ENCODE measurements at regions not wholly inside any gene's neighbourhood (a gene's known extent, or its start where the extent isn't known, plus 50 kb on each side); places are given as distances from the start of the nearest gene placed in this dataset.

DNA sequence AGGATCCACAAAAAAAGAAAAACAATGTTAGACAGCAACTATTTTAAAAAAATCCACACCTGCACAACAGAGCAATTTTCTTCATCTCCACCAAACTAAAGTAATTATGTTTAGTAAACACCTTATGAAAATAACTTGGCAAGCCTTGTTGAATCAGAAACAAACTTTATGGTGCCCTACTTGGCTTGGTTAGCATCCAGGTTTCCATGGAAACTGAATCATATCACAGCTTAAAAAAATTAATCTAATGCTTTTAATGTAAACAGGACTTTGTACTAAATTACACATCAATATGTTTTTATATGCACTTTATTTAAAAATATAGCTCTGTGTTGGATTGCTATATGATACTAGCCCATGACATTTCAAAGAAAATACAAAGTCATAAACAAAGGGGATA lies 1882.4 kb downstream of the SUCLG1 start:
- Histone ChIP-seq H2AFZ (ENCODE audit: control insufficient read depth, low read depth, low read length) (no peak overlapping the region), H3K4me3 (no peak overlapping the region), H3K79me2 (ENCODE audit: control insufficient read depth, insufficient read depth, low read length) (no peaks in the 10 kb centered on the region), H3K9me3 (replicated peaks; ENCODE audit: control insufficient read depth, insufficient read depth, low read length) (no peaks in the 10 kb centered on the region), H3K9ac (ENCODE audit: control insufficient read depth, insufficient read depth, low read length) (no peak overlapping the region), H3K27ac (ENCODE audit: control insufficient read depth, insufficient read depth) (no peak overlapping the region), H3K4me1 (ENCODE audit: control insufficient read depth, insufficient read depth, low read length) (no peaks in the 10 kb centered on the region), H3K4me2 (ENCODE audit: control insufficient read depth, insufficient read depth) (no peak overlapping the region), H4K20me1 (ENCODE audit: control insufficient read depth, insufficient read depth) (no peaks in the 10 kb centered on the region), H3K36me3 (ENCODE audit: control insufficient read depth in 2 of 2, insufficient read depth in 2 of 2, low read length in 1 of 2) (no peaks in the 10 kb centered on the region), H3K27me3 (replicated peaks in 1 of 2; ENCODE audit: control insufficient read depth in 2 of 2, insufficient read depth in 2 of 2, low read length in 1 of 2) (no peaks in the 10 kb centered on the region)
- BruUV-seq (replicated peaks) = no TSS peak
- intact Hi-C loops (cut with micrococcal nuclease; ENCODE audit: unreplicated experiment) (no loop called here), in situ Hi-C loops (cut with MboI) (no loop called here)
- ChIA-PET SMC1A (ENCODE audit: uncharacterized antibody, unreplicated experiment) (interaction anchor here (0.9 to 1.3 kb wide), 2 partner anchors 11 to 37 kb away, joined by 3 read pairs; no protein-coding TSS in a partner anchor), CTCF (interaction anchor here (0.5 kb wide), 1 partner anchor 380 kb away, joined by 5 read pairs; no protein-coding TSS in a partner anchor), RAD21 (ENCODE audit: unreplicated experiment) (no interaction called here), POLR2A (no interaction called here)
- FAIRE-seq (no peak), DNase-seq (ENCODE audit: low read depth, low spot score) (no peak), ATAC-seq (no peak)
- TF ChIP-seq MXI1 (IDR thresholded peaks at IDR 0.05; ENCODE audit: low read depth, low read length) (no peak), CHD1 (IDR thresholded peaks at IDR 0.05; ENCODE audit: low read depth, low read length) (no peak), BMI1 (IDR thresholded peaks at IDR 0.05; ENCODE audit: borderline replicate concordance) (no peak), ZZZ3 (IDR thresholded peaks at IDR 0.05; ENCODE audit: control insufficient read depth, insufficient read length, low read depth) (no peak), SMAD1 (IDR thresholded peaks at IDR 0.05; ENCODE audit: low read depth, partially characterized antibody) (no peak), SP1 (IDR thresholded peaks at IDR 0.05; ENCODE audit: low read depth, low read length) (no peak), SUZ12 (IDR thresholded peaks at IDR 0.05; ENCODE audit: unreplicated experiment) (no peak), RBBP5 (conservative IDR thresholded peaks at IDR 0.05) (no peak), CREB1 (IDR thresholded peaks at IDR 0.05; ENCODE audit: low read depth) (no peak)
- TF ChIP-seq, protein P1, sequence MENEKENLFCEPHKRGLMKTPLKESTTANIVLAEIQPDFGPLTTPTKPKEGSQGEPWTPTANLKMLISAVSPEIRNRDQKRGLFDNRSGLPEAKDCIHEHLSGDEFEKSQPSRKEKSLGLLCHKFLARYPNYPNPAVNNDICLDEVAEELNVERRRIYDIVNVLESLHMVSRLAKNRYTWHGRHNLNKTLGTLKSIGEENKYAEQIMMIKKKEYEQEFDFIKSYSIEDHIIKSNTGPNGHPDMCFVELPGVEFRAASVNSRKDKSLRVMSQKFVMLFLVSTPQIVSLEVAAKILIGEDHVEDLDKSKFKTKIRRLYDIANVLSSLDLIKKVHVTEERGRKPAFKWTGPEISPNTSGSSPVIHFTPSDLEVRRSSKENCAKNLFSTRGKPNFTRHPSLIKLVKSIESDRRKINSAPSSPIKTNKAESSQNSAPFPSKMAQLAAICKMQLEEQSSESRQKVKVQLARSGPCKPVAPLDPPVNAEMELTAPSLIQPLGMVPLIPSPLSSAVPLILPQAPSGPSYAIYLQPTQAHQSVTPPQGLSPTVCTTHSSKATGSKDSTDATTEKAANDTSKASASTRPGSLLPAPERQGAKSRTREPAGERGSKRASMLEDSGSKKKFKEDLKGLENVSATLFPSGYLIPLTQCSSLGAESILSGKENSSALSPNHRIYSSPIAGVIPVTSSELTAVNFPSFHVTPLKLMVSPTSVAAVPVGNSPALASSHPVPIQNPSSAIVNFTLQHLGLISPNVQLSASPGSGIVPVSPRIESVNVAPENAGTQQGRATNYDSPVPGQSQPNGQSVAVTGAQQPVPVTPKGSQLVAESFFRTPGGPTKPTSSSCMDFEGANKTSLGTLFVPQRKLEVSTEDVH (IDR thresholded peaks at IDR 0.05; ENCODE audit: low read depth, partially characterized antibody) = no peak
- TF ChIP-seq, protein P2, sequence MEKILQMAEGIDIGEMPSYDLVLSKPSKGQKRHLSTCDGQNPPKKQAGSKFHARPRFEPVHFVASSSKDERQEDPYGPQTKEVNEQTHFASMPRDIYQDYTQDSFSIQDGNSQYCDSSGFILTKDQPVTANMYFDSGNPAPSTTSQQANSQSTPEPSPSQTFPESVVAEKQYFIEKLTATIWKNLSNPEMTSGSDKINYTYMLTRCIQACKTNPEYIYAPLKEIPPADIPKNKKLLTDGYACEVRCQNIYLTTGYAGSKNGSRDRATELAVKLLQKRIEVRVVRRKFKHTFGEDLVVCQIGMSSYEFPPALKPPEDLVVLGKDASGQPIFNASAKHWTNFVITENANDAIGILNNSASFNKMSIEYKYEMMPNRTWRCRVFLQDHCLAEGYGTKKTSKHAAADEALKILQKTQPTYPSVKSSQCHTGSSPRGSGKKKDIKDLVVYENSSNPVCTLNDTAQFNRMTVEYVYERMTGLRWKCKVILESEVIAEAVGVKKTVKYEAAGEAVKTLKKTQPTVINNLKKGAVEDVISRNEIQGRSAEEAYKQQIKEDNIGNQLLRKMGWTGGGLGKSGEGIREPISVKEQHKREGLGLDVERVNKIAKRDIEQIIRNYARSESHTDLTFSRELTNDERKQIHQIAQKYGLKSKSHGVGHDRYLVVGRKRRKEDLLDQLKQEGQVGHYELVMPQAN (conservative IDR thresholded peaks at IDR 0.05) = no peak
- TF ChIP-seq, protein P3, sequence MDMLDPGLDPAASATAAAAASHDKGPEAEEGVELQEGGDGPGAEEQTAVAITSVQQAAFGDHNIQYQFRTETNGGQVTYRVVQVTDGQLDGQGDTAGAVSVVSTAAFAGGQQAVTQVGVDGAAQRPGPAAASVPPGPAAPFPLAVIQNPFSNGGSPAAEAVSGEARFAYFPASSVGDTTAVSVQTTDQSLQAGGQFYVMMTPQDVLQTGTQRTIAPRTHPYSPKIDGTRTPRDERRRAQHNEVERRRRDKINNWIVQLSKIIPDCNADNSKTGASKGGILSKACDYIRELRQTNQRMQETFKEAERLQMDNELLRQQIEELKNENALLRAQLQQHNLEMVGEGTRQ (IDR thresholded peaks at IDR 0.05; ENCODE audit: borderline replicate concordance, low read depth, low read length) = no peak
- TF ChIP-seq, protein P4, sequence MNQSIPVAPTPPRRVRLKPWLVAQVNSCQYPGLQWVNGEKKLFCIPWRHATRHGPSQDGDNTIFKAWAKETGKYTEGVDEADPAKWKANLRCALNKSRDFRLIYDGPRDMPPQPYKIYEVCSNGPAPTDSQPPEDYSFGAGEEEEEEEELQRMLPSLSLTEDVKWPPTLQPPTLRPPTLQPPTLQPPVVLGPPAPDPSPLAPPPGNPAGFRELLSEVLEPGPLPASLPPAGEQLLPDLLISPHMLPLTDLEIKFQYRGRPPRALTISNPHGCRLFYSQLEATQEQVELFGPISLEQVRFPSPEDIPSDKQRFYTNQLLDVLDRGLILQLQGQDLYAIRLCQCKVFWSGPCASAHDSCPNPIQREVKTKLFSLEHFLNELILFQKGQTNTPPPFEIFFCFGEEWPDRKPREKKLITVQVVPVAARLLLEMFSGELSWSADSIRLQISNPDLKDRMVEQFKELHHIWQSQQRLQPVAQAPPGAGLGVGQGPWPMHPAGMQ (IDR thresholded peaks at IDR 0.05; ENCODE audit: borderline replicate concordance) = no peak
- TF ChIP-seq, protein P5, sequence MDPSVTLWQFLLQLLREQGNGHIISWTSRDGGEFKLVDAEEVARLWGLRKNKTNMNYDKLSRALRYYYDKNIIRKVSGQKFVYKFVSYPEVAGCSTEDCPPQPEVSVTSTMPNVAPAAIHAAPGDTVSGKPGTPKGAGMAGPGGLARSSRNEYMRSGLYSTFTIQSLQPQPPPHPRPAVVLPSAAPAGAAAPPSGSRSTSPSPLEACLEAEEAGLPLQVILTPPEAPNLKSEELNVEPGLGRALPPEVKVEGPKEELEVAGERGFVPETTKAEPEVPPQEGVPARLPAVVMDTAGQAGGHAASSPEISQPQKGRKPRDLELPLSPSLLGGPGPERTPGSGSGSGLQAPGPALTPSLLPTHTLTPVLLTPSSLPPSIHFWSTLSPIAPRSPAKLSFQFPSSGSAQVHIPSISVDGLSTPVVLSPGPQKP (IDR thresholded peaks at IDR 0.05; ENCODE audit: low read depth, low read length) = no peak
